BE2C (cell line): ENCODE measurements at regions not wholly inside any gene's neighbourhood (a gene's known extent, or its start where the extent isn't known, plus 50 kb on each side); places are given as distances from the start of the nearest gene placed in this dataset.
"Not testable (repeated sequence)": the region's sequence is repeated elsewhere in the genome, so short reads cannot be mapped to it uniquely, and the experiment has no call there.

Experiments used
- DNase-seq: peaks from one replicate; pipeline ENCODE4 v3.0.0-alpha.2; 2020
- H3K27me3 ChIP-seq: fragments of 250-450 bp; sonication (Bioruptor Pico); 2 replicates; pipeline ENCODE4 v1.5.1; 2020; ENCODE audit warnings: mild to moderate bottlenecking
- H3K36me3 ChIP-seq: fragments of 250-450 bp; sonication (Bioruptor Pico); 2 replicates; pipeline ENCODE4 v1.5.1; 2020; ENCODE audit warnings: mild to moderate bottlenecking
- H3K4me1 ChIP-seq: fragments of 250-450 bp; sonication (Bioruptor Pico); 2 replicates; pipeline ENCODE4 v1.5.1; 2020
- H3K4me3 ChIP-seq: 2 replicates; pipeline ENCODE4 v1.5.1; 2011; ENCODE audit warnings: low read depth, low read length
- H3K9me3 ChIP-seq: fragments of 250-450 bp; sonication (Bioruptor Pico); 2 replicates; pipeline ENCODE4 v1.5.1; 2020
- CTCF ChIP-seq: IDR thresholded peaks from 2 replicates; pipeline ENCODE4 v1.5.1; 2012; ENCODE audit warnings: mild to moderate bottlenecking, low read depth, low read length

- Histone ChIP-seq H3K4me1 (no peaks in the 10 kb centered on the region), H3K27me3 (no peaks in the 10 kb centered on the region), H3K9me3 (no peaks in the 10 kb centered on the region), H3K36me3 (no peaks in the 10 kb centered on the region), H3K4me3 (no peak overlapping the region)
- no peak for TF ChIP-seq CTCF
- DNase-seq, result no peak
Observed at GRCh38 chr5:67934976-67935375, 280.6 kb upstream of the PIK3R1 start.

GRCh38 chr5:67925511-67925910 lies 290.0 kb upstream of the PIK3R1 start:
- DNase-seq, result no peak
- H3K27me3 ChIP-seq, result no peaks in the 10 kb centered on the region
- no peaks in the 10 kb centered on the region for H3K4me1 ChIP-seq
- TF ChIP-seq CTCF, result no peak
- no peaks in the 10 kb centered on the region for H3K9me3 ChIP-seq
- H3K4me3 ChIP-seq, result no peak overlapping the region
- no peaks in the 10 kb centered on the region for H3K36me3 ChIP-seq

- H3K9me3 ChIP-seq, result no peaks in the 10 kb centered on the region; the same call in 1 of the 2 replicates
- DNase-seq, result no peak
- H3K4me3 ChIP-seq, result no peak overlapping the region
- H3K4me1 ChIP-seq, result no peaks in the 10 kb centered on the region
- no peak for TF ChIP-seq CTCF
- H3K27me3 ChIP-seq, result no peaks in the 10 kb centered on the region
- H3K36me3 ChIP-seq, result no peaks in the 10 kb centered on the region
Observed at GRCh38 chr5:67921004-67921601, 294.5 kb upstream of the PIK3R1 start.

GRCh38 chr5:67919532-67919931 lies 296.0 kb upstream of the PIK3R1 start:
- not testable (repeated sequence) for H3K4me1 ChIP-seq, H3K4me3 ChIP-seq, H3K27me3 ChIP-seq, DNase-seq, H3K36me3 ChIP-seq, H3K9me3 ChIP-seq

GRCh38 chr5:67917561-67917960 lies 298.0 kb upstream of the PIK3R1 start:
- no peak for TF ChIP-seq CTCF
- no peak for DNase-seq
- H3K9me3 ChIP-seq, result no peaks in the 10 kb centered on the region; the same call in 1 of the 2 replicates
- no peak overlapping the region for H3K4me3 ChIP-seq
- no peaks in the 10 kb centered on the region for H3K27me3 ChIP-seq
- no peaks in the 10 kb centered on the region for H3K36me3 ChIP-seq
- H3K4me1 ChIP-seq, result no peaks in the 10 kb centered on the region

GRCh38 chr5:67910546-67910945 lies 305.0 kb upstream of the PIK3R1 start:
- H3K4me1 ChIP-seq, result peaks cover 2% of the 10 kb centered on the region; the same call in 1 of the 2 replicates
- H3K36me3 ChIP-seq, result no peaks in the 10 kb centered on the region
- DNase-seq, result no peak
- no peak for TF ChIP-seq CTCF
- H3K27me3 ChIP-seq, result no peaks in the 10 kb centered on the region
- no peaks in the 10 kb centered on the region for H3K9me3 ChIP-seq
- H3K4me3 ChIP-seq, result no peak overlapping the region
